OCI-LY1 (cell line): ENCODE measurements at regions not wholly inside any gene's neighbourhood (a gene's known extent, or its start where the extent isn't known, plus 50 kb on each side); places are given as distances from the start of the nearest gene placed in this dataset.

Source experiments
- EZH2 ChIP-seq: fragments of 200-600 bp; sonication (generic), shearing (Covaris generic); IDR thresholded peaks from 2 replicates; pipeline ENCODE4 v1.8.0; 2017; ENCODE audit warnings: borderline replicate concordance, mixed run types, mild to moderate bottlenecking, antibody characterized with exemption, low read length, moderate library complexity, mixed read lengths
- TF ChIP-seq, protein P1 (sequence below): fragments of 200-600 bp; sonication (generic), shearing (Covaris generic); IDR thresholded peaks from 2 replicates; pipeline ENCODE4 v1.5.1; 2017; ENCODE audit warnings: mild to moderate bottlenecking, antibody characterized with exemption, low read length, moderate library complexity, mixed read lengths

DNA sequence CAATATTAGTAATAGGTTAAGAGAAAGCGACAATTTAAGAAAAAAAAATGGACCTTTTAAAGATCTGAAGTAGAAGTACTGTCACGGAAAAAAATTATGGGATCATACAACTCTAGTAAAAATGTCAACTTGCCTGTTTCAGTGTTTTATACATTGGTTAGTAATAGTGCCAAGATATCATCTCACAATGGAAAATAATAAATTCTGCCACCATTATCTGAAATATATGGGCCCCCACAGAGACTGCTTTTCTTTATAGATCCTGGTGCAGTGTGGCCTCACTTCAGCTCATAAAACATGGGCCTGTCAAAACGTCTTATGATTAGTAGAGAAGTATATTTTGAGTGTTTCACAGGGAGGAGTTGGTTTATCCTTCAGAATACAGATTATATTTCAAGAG is 266.3 kb upstream of the EPHA6 start:
- TF ChIP-seq, protein P1, sequence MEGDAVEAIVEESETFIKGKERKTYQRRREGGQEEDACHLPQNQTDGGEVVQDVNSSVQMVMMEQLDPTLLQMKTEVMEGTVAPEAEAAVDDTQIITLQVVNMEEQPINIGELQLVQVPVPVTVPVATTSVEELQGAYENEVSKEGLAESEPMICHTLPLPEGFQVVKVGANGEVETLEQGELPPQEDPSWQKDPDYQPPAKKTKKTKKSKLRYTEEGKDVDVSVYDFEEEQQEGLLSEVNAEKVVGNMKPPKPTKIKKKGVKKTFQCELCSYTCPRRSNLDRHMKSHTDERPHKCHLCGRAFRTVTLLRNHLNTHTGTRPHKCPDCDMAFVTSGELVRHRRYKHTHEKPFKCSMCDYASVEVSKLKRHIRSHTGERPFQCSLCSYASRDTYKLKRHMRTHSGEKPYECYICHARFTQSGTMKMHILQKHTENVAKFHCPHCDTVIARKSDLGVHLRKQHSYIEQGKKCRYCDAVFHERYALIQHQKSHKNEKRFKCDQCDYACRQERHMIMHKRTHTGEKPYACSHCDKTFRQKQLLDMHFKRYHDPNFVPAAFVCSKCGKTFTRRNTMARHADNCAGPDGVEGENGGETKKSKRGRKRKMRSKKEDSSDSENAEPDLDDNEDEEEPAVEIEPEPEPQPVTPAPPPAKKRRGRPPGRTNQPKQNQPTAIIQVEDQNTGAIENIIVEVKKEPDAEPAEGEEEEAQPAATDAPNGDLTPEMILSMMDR: no peak
- TF ChIP-seq EZH2: no peak
